BLaER1 treated with 17β-estradiol and CSF1 and Interleukin-3, amounts not matched to agents 10 nM and 100 nM (cell line): ENCODE measurements at regions not wholly inside any gene's neighbourhood (a gene's known extent, or its start where the extent isn't known, plus 50 kb on each side); places are given as distances from the start of the nearest gene placed in this dataset.

Experiments
- H3K27ac ChIP-seq, 11 experiments: shearing (Covaris generic); formaldehyde crosslinking; 2 replicates each; pipeline ENCODE4 v1.8.1; 2022
- H3K27me3 ChIP-seq, 11 experiments: shearing (Covaris generic); formaldehyde crosslinking; 2 replicates each; pipeline ENCODE4 v1.8.1; 2022
- H3K36me3 ChIP-seq, 11 experiments: shearing (Covaris generic); formaldehyde crosslinking; 2 replicates each; pipeline ENCODE4 v1.8.1; 2022
- H3K4me1 ChIP-seq, 10 experiments: shearing (Covaris generic); formaldehyde crosslinking; 2 replicates each; pipeline ENCODE4 v1.8.1; 2022
- H3K4me2 ChIP-seq, 11 experiments: shearing (Covaris generic); formaldehyde crosslinking; 2 replicates each; pipeline ENCODE4 v1.8.1; 2022
- H3K4me3 ChIP-seq, 10 experiments: shearing (Covaris generic); formaldehyde crosslinking; 2 replicates each; pipeline ENCODE4 v1.8.1; 2022
- H3K9ac ChIP-seq, 11 experiments: shearing (Covaris generic); formaldehyde crosslinking; 2 replicates each; pipeline ENCODE4 v1.8.1; 2022
- H3K9me3 ChIP-seq, 11 experiments: shearing (Covaris generic); formaldehyde crosslinking; replicated peaks in 1 of 11; 2 replicates each; pipeline ENCODE4 v1.8.1; 2022
- H4K20me1 ChIP-seq, 11 experiments: shearing (Covaris generic); formaldehyde crosslinking; 2 replicates each; pipeline ENCODE4 v1.8.1; 2022
- Cebpa-rat ChIP-seq, 11 experiments: shearing (Covaris generic); IDR thresholded peaks; 2 replicates each; pipeline ENCODE4 v1.8.1; 2022

- no peak for TF ChIP-seq Cebpa-rat (IDR thresholded peaks at IDR 0.05)
- Histone ChIP-seq H4K20me1 (no peaks in the 10 kb centered on the region), H3K36me3 (no peaks in the 10 kb centered on the region), H3K4me3 (no peak overlapping the region), H3K9ac (no peak overlapping the region), H3K4me2 (no peak overlapping the region), H3K27ac (no peak overlapping the region), H3K4me1 (peaks cover 0 to 23% (median 0%) of the 10 kb centered on the region in 10 experiments; a peak in 6 of 20 replicates), H3K9me3 (no peaks in the 10 kb centered on the region), H3K27me3 (no peaks in the 10 kb centered on the region)
Measured at GRCh38 chr4:147340591-147341120, 140.2 kb upstream of the EDNRA start.

- Histone ChIP-seq H3K27me3 (no peaks in the 10 kb centered on the region), H3K4me2 (no peak overlapping the region), H3K36me3 (no peaks in the 10 kb centered on the region), H3K9me3 (no peaks in the 10 kb centered on the region), H4K20me1 (no peaks in the 10 kb centered on the region), H3K27ac (no peak overlapping the region), H3K9ac (no peak overlapping the region), H3K4me3 (no peak overlapping the region), H3K4me1 (peaks cover 0 to 8% (median 0%) of the 10 kb centered on the region in 10 experiments; a peak in 1 of 20 replicates)
- TF ChIP-seq Cebpa-rat (IDR thresholded peaks at IDR 0.05) = no peak
Measured at GRCh38 chr4:147343692-147344091, 137.2 kb upstream of the EDNRA start.

DNA sequence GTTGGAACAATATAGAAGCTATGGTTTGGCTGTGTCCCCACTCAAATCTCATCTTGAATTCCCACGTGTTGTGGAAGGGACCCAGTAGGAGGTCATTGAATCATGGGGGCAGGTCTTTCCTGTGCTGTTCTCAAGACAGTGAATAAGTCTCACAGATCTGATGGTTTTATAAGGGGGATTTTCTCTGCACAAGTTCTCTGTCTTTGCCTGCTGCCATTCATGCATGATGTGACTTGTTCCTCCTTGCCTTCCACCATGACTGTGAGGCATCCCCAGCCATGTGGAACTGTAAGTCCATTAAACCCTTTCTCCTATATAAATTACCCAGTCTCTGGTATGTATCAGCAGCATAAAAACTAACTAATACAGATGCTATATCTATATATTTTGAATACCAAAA lies 135.2 kb upstream of the EDNRA start:
- Histone ChIP-seq H3K27me3 (no peaks in the 10 kb centered on the region), H4K20me1 (no peaks in the 10 kb centered on the region), H3K36me3 (no peaks in the 10 kb centered on the region), H3K27ac (no peak overlapping the region), H3K9ac (no peak overlapping the region), H3K4me1 (0 out of 20 replicates have a peak, but pooled peaks cover 0 to under 1% (median 0%) of the 10 kb centered on the region in 10 experiments), H3K9me3 (no peaks in the 10 kb centered on the region), H3K4me3 (no peak overlapping the region), H3K4me2 (no peak overlapping the region)
- no peak for TF ChIP-seq Cebpa-rat (IDR thresholded peaks at IDR 0.05)

GRCh38 chr4:147347217-147347616 lies 133.7 kb upstream of the EDNRA start:
- Histone ChIP-seq H4K20me1 (no peaks in the 10 kb centered on the region), H3K4me1 (no peaks in the 10 kb centered on the region), H3K9me3 (no peaks in the 10 kb centered on the region), H3K4me2 (no peak overlapping the region), H3K4me3 (no peak overlapping the region), H3K27me3 (no peaks in the 10 kb centered on the region), H3K36me3 (no peaks in the 10 kb centered on the region), H3K27ac (no peak overlapping the region), H3K9ac (no peak overlapping the region)
- no peak for TF ChIP-seq Cebpa-rat (IDR thresholded peaks at IDR 0.05)

- Histone ChIP-seq H4K20me1 (no peaks in the 10 kb centered on the region), H3K27ac (no peak overlapping the region), H3K9me3 (no peaks in the 10 kb centered on the region), H3K4me1 (0 out of 20 replicates have a peak, but pooled peaks cover 0 to 4% (median 0%) of the 10 kb centered on the region in 10 experiments), H3K36me3 (no peaks in the 10 kb centered on the region), H3K9ac (no peak overlapping the region), H3K27me3 (no peaks in the 10 kb centered on the region), H3K4me2 (no peak overlapping the region), H3K4me3 (no peak overlapping the region)
- TF ChIP-seq Cebpa-rat (IDR thresholded peaks at IDR 0.05) = no peak
Measured at GRCh38 chr4:147349193-147349592, 131.7 kb upstream of the EDNRA start.

- TF ChIP-seq Cebpa-rat (IDR thresholded peaks at IDR 0.05) = no peak
- H3K27me3 ChIP-seq = no peaks in the 10 kb centered on the region
- H3K36me3 ChIP-seq = no peaks in the 10 kb centered on the region
- no peak overlapping the region for H3K27ac ChIP-seq
- no peak overlapping the region for H3K4me2 ChIP-seq
- no peak overlapping the region for H3K4me3 ChIP-seq
- no peaks in the 10 kb centered on the region for H3K9me3 ChIP-seq
- 0 out of 20 replicates have a peak, but pooled peaks cover 0 to 4% (median 0%) of the 10 kb centered on the region in 10 experiments for H3K4me1 ChIP-seq
- no peak overlapping the region for H3K9ac ChIP-seq
- no peaks in the 10 kb centered on the region for H4K20me1 ChIP-seq
Measured at GRCh38 chr4:147351083-147351787, 129.7 kb upstream of the EDNRA start.

- Histone ChIP-seq H3K9me3 (peaks cover 0 to 6% (median 0%) of the 10 kb centered on the region in 11 experiments; a peak in 2 of 22 replicates), H4K20me1 (no peaks in the 10 kb centered on the region), H3K36me3 (no peaks in the 10 kb centered on the region), H3K4me2 (no peak overlapping the region), H3K4me3 (no peak overlapping the region), H3K9ac (no peak overlapping the region), H3K4me1 (peaks cover 0 to 6% (median 0%) of the 10 kb centered on the region in 10 experiments; a peak in 2 of 20 replicates), H3K27ac (no peak overlapping the region), H3K27me3 (no peaks in the 10 kb centered on the region)
- TF ChIP-seq Cebpa-rat (IDR thresholded peaks at IDR 0.05) = no peak
Measured at GRCh38 chr4:147354237-147354636, 126.7 kb upstream of the EDNRA start.

- no peaks in the 10 kb centered on the region for H3K36me3 ChIP-seq
- no peak overlapping the region for H3K27ac ChIP-seq
- no peak overlapping the region for H3K4me2 ChIP-seq
- no peaks in the 10 kb centered on the region for H4K20me1 ChIP-seq
- H3K27me3 ChIP-seq = no peaks in the 10 kb centered on the region
- no peak for TF ChIP-seq Cebpa-rat (IDR thresholded peaks at IDR 0.05)
- no peak overlapping the region for H3K9ac ChIP-seq
- H3K9me3 ChIP-seq = peaks cover 0 to 7% (median 0%) of the 10 kb centered on the region in 11 experiments; a peak in 2 of 22 replicates
- no peak overlapping the region for H3K4me3 ChIP-seq
- H3K4me1 ChIP-seq = peaks cover 0 to 15% (median 0%) of the 10 kb centered on the region in 10 experiments; a peak in 5 of 20 replicates
Measured at GRCh38 chr4:147355032-147355656, 125.8 kb upstream of the EDNRA start.

DNA sequence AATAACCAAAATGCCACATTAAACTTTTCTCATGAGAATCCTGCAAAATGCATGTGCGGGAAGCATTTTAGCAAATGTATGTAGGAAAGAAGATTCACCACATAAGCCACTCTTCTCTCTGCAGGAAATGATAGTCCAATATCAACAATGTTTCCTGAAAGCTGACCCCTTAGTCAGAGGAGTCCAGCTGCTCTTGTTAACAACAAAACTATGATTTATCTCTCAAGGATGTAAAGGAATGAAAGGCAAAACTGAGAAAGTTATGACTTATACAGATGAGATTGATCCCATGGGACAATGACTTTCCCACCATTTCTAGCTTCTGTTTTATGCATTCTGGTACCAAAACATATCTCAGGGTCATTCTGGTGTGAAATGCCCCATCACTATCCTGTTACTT lies 125.0 kb upstream of the EDNRA start:
- TF ChIP-seq Cebpa-rat (IDR thresholded peaks at IDR 0.05) = no peak
- no peaks in the 10 kb centered on the region for H3K36me3 ChIP-seq
- no peaks in the 10 kb centered on the region for H4K20me1 ChIP-seq
- H3K9ac ChIP-seq = no peak overlapping the region
- H3K4me3 ChIP-seq = no peak overlapping the region
- H3K4me1 ChIP-seq = peaks cover 0 to 22% (median 0%) of the 10 kb centered on the region in 10 experiments; a peak in 5 of 20 replicates
- peaks cover 0 to 7% (median 0%) of the 10 kb centered on the region in 11 experiments; a peak in 2 of 22 replicates for H3K9me3 ChIP-seq
- no peak overlapping the region for H3K4me2 ChIP-seq
- H3K27ac ChIP-seq = no peak overlapping the region
- H3K27me3 ChIP-seq = no peaks in the 10 kb centered on the region
